CD4-positive, alpha-beta T cell (primary cell): ENCODE measurements at regions not wholly inside any gene's neighbourhood (a gene's known extent, or its start where the extent isn't known, plus 50 kb on each side); places are given as distances from the start of the nearest gene placed in this dataset.

ENCODE experiments used
- ATAC-seq: fragments of 200-7000 bp; cut with Tn5 transposase; one replicate; pipeline ENCODE4 v1.10.0; 2022; ENCODE audit warnings: mild to moderate bottlenecking; ENCODE audit not compliant: poor library complexity
- CTCF ChIA-PET: fragments of 350-600 bp; sonication (Branson Sonifier 250); formaldehyde crosslinking; loops from one replicate; lab custom pipeline; 2021; ENCODE audit warnings: antibody characterized with exemption, inconsistent platforms; lab: Charles Lee
- POLR2A ChIA-PET: fragments of 350-600 bp; sonication (Branson Sonifier 250); formaldehyde crosslinking; loops from one replicate; lab custom pipeline; 2021; ENCODE audit warnings: antibody characterized with exemption, inconsistent platforms; lab: Charles Lee
- DNase-seq, 14 experiments: peaks; one replicate each; pipeline ENCODE4 v3.0.0-alpha.2; 2013 to 2020; ENCODE audit warnings: mixed read lengths in 2 of 14
- H3K27ac ChIP-seq, 2 donors: one replicate each; pipeline versions ENCODE4 v1.5.1 to v1.7.0; 2013; ENCODE audit warnings: low read length in 2 of 2, low read depth in 1 of 2, mild to moderate bottlenecking in 1 of 2
- H3K27me3 ChIP-seq, 2 experiments: 1 replicate in 1 of 2; 2 replicates in 1 of 2; pipeline versions ENCODE4 v1.6.1 to v1.7.0; 2013; ENCODE audit warnings: low read length in 2 of 2, control low read depth in 1 of 2, mild to moderate bottlenecking in 1 of 2, moderate library complexity in 1 of 2; ENCODE audit not compliant: insufficient read depth in 2 of 2, control insufficient read depth in 1 of 2
- H3K36me3 ChIP-seq: one replicate; pipeline ENCODE4 v1.6.1; 2013; ENCODE audit warnings: low read length, control low read depth; ENCODE audit not compliant: insufficient read depth
- H3K4me1 ChIP-seq: one replicate; pipeline ENCODE4 v1.6.1; 2013; ENCODE audit warnings: low read length, control low read depth; ENCODE audit not compliant: insufficient read depth
- H3K4me3 ChIP-seq: one replicate; pipeline ENCODE4 v1.5.1; 2013; ENCODE audit warnings: mild to moderate bottlenecking, low read length, moderate library complexity
- H3K9me3 ChIP-seq, 2 experiments: 1 replicate in 1 of 2; 2 replicates in 1 of 2; pipeline versions ENCODE4 v1.6.1 to v1.7.0; 2013; ENCODE audit warnings: low read length in 2 of 2, mild to moderate bottlenecking in 2 of 2, control low read depth in 1 of 2, moderate library complexity in 1 of 2; ENCODE audit not compliant: control insufficient read depth in 1 of 2, insufficient read depth in 1 of 2
- H3K27ac Mint-ChIP-seq: one replicate; pipeline ENCODE4 v1.8.0; 2020; ENCODE audit warnings: mixed read lengths
- H3K27me3 Mint-ChIP-seq: one replicate; pipeline ENCODE4 v1.8.0; 2021; ENCODE audit warnings: mixed read lengths
- H3K36me3 Mint-ChIP-seq: one replicate; pipeline ENCODE4 v1.8.0; 2021; ENCODE audit warnings: low read depth, mixed read lengths
- H3K4me1 Mint-ChIP-seq: one replicate; pipeline ENCODE4 v1.8.0; 2021; ENCODE audit warnings: low read depth, mixed read lengths
- H3K4me3 Mint-ChIP-seq: one replicate; pipeline ENCODE4 v1.8.0; 2020; ENCODE audit warnings: mild to moderate bottlenecking, mixed read lengths
- H3K9me3 Mint-ChIP-seq: one replicate; pipeline ENCODE4 v1.8.0; 2020; ENCODE audit warnings: mixed read lengths
- intact Hi-C, 2 experiments: fragments of 100-400 bp; cut with DNase I in 1 of 2; cut with micrococcal nuclease in 1 of 2; formaldehyde crosslinking; loops; one replicate each; pipeline versions ENCODE4 v1.15.1 to v1.9.0; 2023 to 2025; cut with DNase I, micrococcal nuclease
- TF ChIP-seq, protein P1 (sequence below): fragments of 200-600 bp; IDR thresholded peaks from one replicate; pipeline ENCODE4 v1.8.0; 2022; ENCODE audit warnings: antibody characterized with exemption, mild to moderate bottlenecking

DNA sequence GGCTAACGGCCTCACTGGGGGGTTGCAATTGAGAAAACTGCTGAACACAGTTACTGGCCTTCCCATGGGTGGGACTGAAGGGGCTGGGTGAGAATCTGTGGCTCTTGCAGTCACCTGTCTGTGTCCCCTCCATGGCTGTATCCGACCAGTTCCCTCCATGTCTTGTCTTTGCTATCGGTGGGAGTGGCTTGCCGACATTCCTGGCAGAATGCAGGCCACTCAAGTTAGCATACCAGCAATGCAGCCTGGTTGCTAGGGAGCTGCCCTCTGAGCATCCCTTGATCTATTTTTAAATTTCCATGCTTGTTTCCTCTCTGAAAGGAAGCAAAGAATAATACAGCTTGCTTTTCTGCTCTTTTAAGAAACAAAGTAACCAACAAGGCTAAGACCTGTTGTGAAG lies 1509.7 kb upstream of the WWC1 start:
- POLR2A ChIA-PET: interaction anchor here (0.6 kb wide), 1 partner anchor 16 kb away, joined by 3 read pairs; no protein-coding TSS in a partner anchor
- H3K4me1 Mint-ChIP-seq: no peaks in the 10 kb centered on the region
- ATAC-seq (no peak), DNase-seq (no peak)
- H3K4me3 Mint-ChIP-seq: no peak overlapping the region
- H3K27me3 Mint-ChIP-seq: no peaks in the 10 kb centered on the region
- Histone ChIP-seq H3K36me3 (no peaks in the 10 kb centered on the region), H3K4me1 (no peaks in the 10 kb centered on the region), H3K27ac (no peak overlapping the region), H3K27me3 (no peaks in the 10 kb centered on the region), H3K9me3 (peaks cover 0 to 19% of the 10 kb centered on the region in 2 experiments), H3K4me3 (no peak overlapping the region)
- TF ChIP-seq, protein P1, sequence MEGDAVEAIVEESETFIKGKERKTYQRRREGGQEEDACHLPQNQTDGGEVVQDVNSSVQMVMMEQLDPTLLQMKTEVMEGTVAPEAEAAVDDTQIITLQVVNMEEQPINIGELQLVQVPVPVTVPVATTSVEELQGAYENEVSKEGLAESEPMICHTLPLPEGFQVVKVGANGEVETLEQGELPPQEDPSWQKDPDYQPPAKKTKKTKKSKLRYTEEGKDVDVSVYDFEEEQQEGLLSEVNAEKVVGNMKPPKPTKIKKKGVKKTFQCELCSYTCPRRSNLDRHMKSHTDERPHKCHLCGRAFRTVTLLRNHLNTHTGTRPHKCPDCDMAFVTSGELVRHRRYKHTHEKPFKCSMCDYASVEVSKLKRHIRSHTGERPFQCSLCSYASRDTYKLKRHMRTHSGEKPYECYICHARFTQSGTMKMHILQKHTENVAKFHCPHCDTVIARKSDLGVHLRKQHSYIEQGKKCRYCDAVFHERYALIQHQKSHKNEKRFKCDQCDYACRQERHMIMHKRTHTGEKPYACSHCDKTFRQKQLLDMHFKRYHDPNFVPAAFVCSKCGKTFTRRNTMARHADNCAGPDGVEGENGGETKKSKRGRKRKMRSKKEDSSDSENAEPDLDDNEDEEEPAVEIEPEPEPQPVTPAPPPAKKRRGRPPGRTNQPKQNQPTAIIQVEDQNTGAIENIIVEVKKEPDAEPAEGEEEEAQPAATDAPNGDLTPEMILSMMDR: no peak
- H3K36me3 Mint-ChIP-seq: no peaks in the 10 kb centered on the region
- H3K9me3 Mint-ChIP-seq: peaks cover 5% of the 10 kb centered on the region
- CTCF ChIA-PET: no interaction called here
- intact Hi-C loops: no loop called here
- no peak overlapping the region for H3K27ac Mint-ChIP-seq

DNA sequence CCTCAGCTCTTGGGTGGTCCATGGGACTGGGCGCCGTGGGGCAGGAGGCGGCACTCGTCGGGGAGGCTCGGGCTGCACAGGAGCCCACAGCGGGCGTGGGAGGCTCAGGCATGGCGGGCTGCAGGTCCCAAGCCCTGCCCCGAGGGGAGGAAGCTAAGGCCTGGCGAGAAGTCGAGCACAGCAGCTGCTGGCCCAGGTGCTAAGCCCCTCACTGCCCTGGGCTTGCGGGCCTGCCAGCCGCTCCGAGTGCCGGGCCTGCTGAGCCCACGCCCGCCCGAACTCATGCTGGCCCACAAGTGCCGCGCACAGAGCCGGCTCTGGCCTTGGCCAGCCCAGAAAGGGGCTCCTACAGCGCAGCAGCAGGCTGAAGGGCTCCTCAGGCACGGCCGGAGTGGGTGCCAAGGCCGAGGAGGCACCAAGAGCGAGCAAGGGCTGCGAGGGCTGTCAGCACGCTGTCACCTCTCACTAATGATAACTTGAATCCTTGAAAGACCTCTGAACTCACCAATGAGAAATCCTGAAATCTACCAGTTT lies 1506.8 kb upstream of the WWC1 start:
- DNase-seq (peak in 1 of 14 experiments; percentile 5), ATAC-seq (no peak)
- H3K9me3 Mint-ChIP-seq: peaks cover 4% of the 10 kb centered on the region
- ChIA-PET CTCF (no interaction called here), POLR2A (no interaction called here)
- Histone ChIP-seq H3K27ac (no peak overlapping the region), H3K36me3 (no peaks in the 10 kb centered on the region), H3K27me3 (no peaks in the 10 kb centered on the region), H3K4me3 (no peak overlapping the region), H3K9me3 (peaks cover 0 to 19% of the 10 kb centered on the region in 2 experiments), H3K4me1 (no peaks in the 10 kb centered on the region)
- no peaks in the 10 kb centered on the region for H3K4me1 Mint-ChIP-seq
- no peak overlapping the region for H3K27ac Mint-ChIP-seq
- H3K27me3 Mint-ChIP-seq: no peaks in the 10 kb centered on the region
- intact Hi-C loops: no loop called here
- TF ChIP-seq, protein P1: no peak
- no peak overlapping the region for H3K4me3 Mint-ChIP-seq
- no peaks in the 10 kb centered on the region for H3K36me3 Mint-ChIP-seq

DNA sequence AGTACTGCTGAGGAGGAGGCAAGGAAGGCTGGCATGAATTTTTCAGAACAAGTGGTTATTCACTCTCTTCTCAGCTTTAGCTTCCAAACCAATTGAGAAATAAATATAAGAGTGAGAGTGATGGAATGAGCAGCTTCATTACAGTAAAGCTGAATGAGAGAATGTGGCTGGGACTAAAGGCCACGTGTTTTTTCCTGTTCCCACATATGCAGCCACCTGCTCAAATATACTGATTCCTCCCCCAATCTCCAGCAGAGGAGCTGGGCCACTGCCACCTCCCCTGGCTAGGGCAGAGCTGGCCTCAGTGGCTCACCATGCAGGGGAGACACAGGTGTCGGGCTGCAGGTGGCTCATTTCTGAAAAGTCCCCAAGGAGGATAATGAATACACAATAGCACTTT lies 1505.3 kb upstream of the WWC1 start:
- H3K36me3 Mint-ChIP-seq: no peaks in the 10 kb centered on the region
- no peak overlapping the region for H3K27ac Mint-ChIP-seq
- Histone ChIP-seq H3K4me3 (no peak overlapping the region), H3K4me1 (no peaks in the 10 kb centered on the region), H3K36me3 (no peaks in the 10 kb centered on the region), H3K27ac (no peak overlapping the region), H3K27me3 (no peaks in the 10 kb centered on the region), H3K9me3 (peaks cover 0 to 19% of the 10 kb centered on the region in 2 experiments)
- H3K27me3 Mint-ChIP-seq: no peaks in the 10 kb centered on the region
- CTCF ChIA-PET: no interaction called here
- H3K4me3 Mint-ChIP-seq: no peak overlapping the region
- intact Hi-C loops: no loop called here
- ATAC-seq (no peak), DNase-seq (no peak)
- peaks cover 7% of the 10 kb centered on the region for H3K9me3 Mint-ChIP-seq
- TF ChIP-seq, protein P1: no peak
- no peaks in the 10 kb centered on the region for H3K4me1 Mint-ChIP-seq
- POLR2A ChIA-PET: no interaction called here
